Lower leg skin (tissue), 4 donors: ENCODE measurements at regions not wholly inside any gene's neighbourhood (a gene's known extent, or its start where the extent isn't known, plus 50 kb on each side); places are given as distances from the start of the nearest gene placed in this dataset.
A peak's percentile ranks its signal among the peaks of the same experiment; 100 is the strongest.
"Not testable (repeated sequence)": the region's sequence is repeated elsewhere in the genome, so short reads cannot be mapped to it uniquely, and the experiment has no call there.

Experiments
- DNase-seq, 2 donors: peaks; one replicate each; pipeline ENCODE4 v3.0.0-alpha.2; 2019; ENCODE audit warnings: low spot score in 2 of 2
- H3K4me3 ChIP-seq: fragments of 200-600 bp; sonication (generic); 2 replicates; pipeline ENCODE4 v1.5.1; 2017; ENCODE audit warnings: mild to moderate bottlenecking, low read depth; ENCODE audit not compliant: poor library complexity, severe bottlenecking
- CTCF ChIP-seq, 3 donors: fragments of 450-650 bp; IDR thresholded peaks; one replicate each; pipeline ENCODE4 v1.5.1; 2016; ENCODE audit warnings: antibody characterized with exemption in 3 of 3, mild to moderate bottlenecking in 3 of 3, moderate library complexity in 2 of 3
- POLR2A ChIP-seq, 2 donors: fragments of 450-650 bp; IDR thresholded peaks; one replicate each; pipeline ENCODE4 v1.6.1; 2016 to 2017; ENCODE audit warnings: antibody characterized with exemption in 2 of 2, mild to moderate bottlenecking in 1 of 2, moderate library complexity in 1 of 2
- WGBS, 2 donors: methylation state at CpG; one replicate each; pipeline ENCODE4 v1.1.5; 2018; 5-methylcytosine and 5-hydroxymethylcytosine counted together
- intact Hi-C: fragments of 100-400 bp; cut with DNase I; formaldehyde crosslinking; loops from one replicate; pipeline ENCODE4 v1.15.0; 2023; ENCODE audit warnings: low total_unique reads

- 87 to 88% methylated on average over 12 of the region's 12 CpGs for WGBS, 2 donors
- intact Hi-C loops, result no loop called here
- H3K4me3 ChIP-seq, result no peak overlapping the region
- TF ChIP-seq CTCF (IDR thresholded peaks at IDR 0.05), result no peak
- TF ChIP-seq POLR2A (IDR thresholded peaks at IDR 0.05), result no peak
- DNase-seq, result peak in 1 of 2 donors; percentile 50
Observed at GRCh38 chrX:1134156-1134555, 78.3 kb downstream of the CRLF2 start.

- TF ChIP-seq POLR2A (IDR thresholded peaks at IDR 0.05), result no peak
- TF ChIP-seq CTCF (IDR thresholded peaks at IDR 0.05), result no peak
- intact Hi-C loops, result no loop called here
- peak in 1 of 2 donors; percentile 32 for DNase-seq
- H3K4me3 ChIP-seq, result no peak overlapping the region
- WGBS, 2 donors, result 66 to 73% methylated on average over 3 of the region's 3 CpGs
Observed at GRCh38 chrX:1126738-1127137, 85.7 kb downstream of the CRLF2 start.

GRCh38 chrX:1124531-1124930, 87.9 kb downstream of the CRLF2 start:
- intact Hi-C loops, result no loop called here
- no peak for TF ChIP-seq CTCF (IDR thresholded peaks at IDR 0.05)
- no peak for TF ChIP-seq POLR2A (IDR thresholded peaks at IDR 0.05)
- peak in 1 of 2 donors; percentile 4 for DNase-seq
- WGBS, 2 donors, result 55 to 57% methylated on average over 11 of the region's 11 CpGs
- no peak overlapping the region for H3K4me3 ChIP-seq

- H3K4me3 ChIP-seq, intact Hi-C loops: not testable (repeated sequence)
- 94% methylated on average over 12 of the region's 12 CpGs for WGBS, 2 donors
- DNase-seq, result peak in 1 of 2 donors; percentile 58
Observed at GRCh38 chrX:1122851-1123250, 89.6 kb downstream of the CRLF2 start.

- intact Hi-C loops, result no loop called here
- 36 to 43% methylated on average over 2 of the region's 2 CpGs for WGBS, 2 donors
- no peak for TF ChIP-seq CTCF (IDR thresholded peaks at IDR 0.05)
- no peak for TF ChIP-seq POLR2A (IDR thresholded peaks at IDR 0.05)
- DNase-seq, result no peak
- H3K4me3 ChIP-seq, result no peak overlapping the region
Observed at GRCh38 chrX:1119275-1119674, 93.2 kb downstream of the CRLF2 start.

- 51 to 67% methylated on average over 4 of the region's 4 CpGs for WGBS, 2 donors
- intact Hi-C loops, result no loop called here
- TF ChIP-seq POLR2A (IDR thresholded peaks at IDR 0.05) (no peak), CTCF (IDR thresholded peaks at IDR 0.05) (no peak)
- no peak for DNase-seq
- no peak overlapping the region for H3K4me3 ChIP-seq
Observed at GRCh38 chrX:1118572-1119199, 93.8 kb downstream of the CRLF2 start.

- intact Hi-C loops, H3K4me3 ChIP-seq: not testable (repeated sequence)
- peak in 1 of 2 donors; percentile 43 for DNase-seq
- WGBS, 2 donors, result 92 to 93% methylated on average over 12 of the region's 12 CpGs
Observed at GRCh38 chrX:1115411-1115810, 97.0 kb downstream of the CRLF2 start.
